ENCODE measurements at regions not wholly inside any gene's neighbourhood (a gene's known extent, or its start where the extent isn't known, plus 50 kb on each side); places are given as distances from the start of the nearest gene placed in this dataset.
"Not testable (repeated sequence)": the region's sequence is repeated elsewhere in the genome, so short reads cannot be mapped to it uniquely, and the experiment has no call there.

- TF ChIP-seq NFRKB (IDR thresholded peaks at IDR 0.05); ZNF384 (IDR thresholded peaks at IDR 0.05); SUZ12 (IDR thresholded peaks at IDR 0.05); BHLHE40 (IDR thresholded peaks at IDR 0.05; ENCODE audit: borderline replicate concordance); LEF1 (IDR thresholded peaks at IDR 0.05; ENCODE audit: borderline replicate concordance); TARDBP (IDR thresholded peaks at IDR 0.05); FOXK2 (IDR thresholded peaks at IDR 0.05); SP1 (IDR thresholded peaks at IDR 0.05); ELF4 (IDR thresholded peaks at IDR 0.05); FOXA1 (IDR thresholded peaks at IDR 0.05); HDGF (IDR thresholded peaks at IDR 0.05; ENCODE audit: borderline replicate concordance); FOXM1 (IDR thresholded peaks at IDR 0.05; ENCODE audit: borderline replicate concordance); ARNT (IDR thresholded peaks at IDR 0.05): not testable (repeated sequence)
Observed at GRCh38 chr3:11899389-11899788, 52.7 kb upstream of the TAMM41 start.
